Bronchial epithelial cell (primary cell): ENCODE measurements at regions not wholly inside any gene's neighbourhood (a gene's known extent, or its start where the extent isn't known, plus 50 kb on each side); places are given as distances from the start of the nearest gene placed in this dataset.

ENCODE experiments used
- DNase-seq: peaks from one replicate; pipeline ENCODE4 v3.0.0-alpha.2; 2010; ENCODE audit warnings: low read depth
- FAIRE-seq: peaks from 2 replicates; lab custom pipeline; 2011; peaks lifted over from hg19 to GRCh38; lab: Jason Lieb, UNC
- H3K27me3 ChIP-seq: 2 replicates; pipeline ENCODE4 v1.5.1; 2011; ENCODE audit warnings: low read length; ENCODE audit not compliant: control insufficient read depth, insufficient read depth
- H3K36me3 ChIP-seq: 2 replicates; pipeline ENCODE4 v1.5.1; 2011; ENCODE audit warnings: low read length; ENCODE audit not compliant: control insufficient read depth, insufficient read depth
- H3K4me3 ChIP-seq: 2 replicates; pipeline ENCODE4 v1.5.1; 2011; ENCODE audit warnings: mild to moderate bottlenecking, low read depth, low read length, control low read depth
- TF ChIP-seq, protein P1 (sequence below): IDR thresholded peaks from 2 replicates; pipeline ENCODE4 v1.5.1; 2011; ENCODE audit warnings: mild to moderate bottlenecking, moderate library complexity, low read length, control low read depth, inconsistent platforms; ENCODE audit not compliant: insufficient read depth, severe bottlenecking

DNA sequence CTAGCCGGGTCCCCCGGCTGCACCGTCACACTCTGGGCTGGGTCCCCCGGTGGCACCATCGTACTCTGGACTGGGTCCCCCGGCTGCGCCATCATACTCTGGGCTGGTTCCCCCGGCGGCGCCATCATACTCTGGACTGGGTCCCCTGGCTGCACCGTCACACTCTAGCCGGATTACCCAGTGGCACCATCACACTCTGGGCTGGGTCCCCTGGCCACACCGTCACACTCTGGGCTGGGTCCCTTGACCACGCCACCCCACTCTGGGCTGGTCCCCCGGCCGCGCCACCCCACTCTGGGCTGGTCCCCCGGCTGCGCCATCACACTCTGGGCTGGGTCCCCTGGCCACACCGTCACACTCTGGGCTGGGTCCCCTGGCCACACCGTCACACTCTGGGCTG, 653.8 kb upstream of the ID2 start:
- TF ChIP-seq, protein P1, sequence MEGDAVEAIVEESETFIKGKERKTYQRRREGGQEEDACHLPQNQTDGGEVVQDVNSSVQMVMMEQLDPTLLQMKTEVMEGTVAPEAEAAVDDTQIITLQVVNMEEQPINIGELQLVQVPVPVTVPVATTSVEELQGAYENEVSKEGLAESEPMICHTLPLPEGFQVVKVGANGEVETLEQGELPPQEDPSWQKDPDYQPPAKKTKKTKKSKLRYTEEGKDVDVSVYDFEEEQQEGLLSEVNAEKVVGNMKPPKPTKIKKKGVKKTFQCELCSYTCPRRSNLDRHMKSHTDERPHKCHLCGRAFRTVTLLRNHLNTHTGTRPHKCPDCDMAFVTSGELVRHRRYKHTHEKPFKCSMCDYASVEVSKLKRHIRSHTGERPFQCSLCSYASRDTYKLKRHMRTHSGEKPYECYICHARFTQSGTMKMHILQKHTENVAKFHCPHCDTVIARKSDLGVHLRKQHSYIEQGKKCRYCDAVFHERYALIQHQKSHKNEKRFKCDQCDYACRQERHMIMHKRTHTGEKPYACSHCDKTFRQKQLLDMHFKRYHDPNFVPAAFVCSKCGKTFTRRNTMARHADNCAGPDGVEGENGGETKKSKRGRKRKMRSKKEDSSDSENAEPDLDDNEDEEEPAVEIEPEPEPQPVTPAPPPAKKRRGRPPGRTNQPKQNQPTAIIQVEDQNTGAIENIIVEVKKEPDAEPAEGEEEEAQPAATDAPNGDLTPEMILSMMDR = no peak
- Histone ChIP-seq H3K4me3 (no peak overlapping the region), H3K27me3 (no peaks in the 10 kb centered on the region), H3K36me3 (no peaks in the 10 kb centered on the region)
- FAIRE-seq = no peak
- DNase-seq = no peak

GRCh38 chr2:8028436-8028835, 653.4 kb upstream of the ID2 start:
- no peaks in the 10 kb centered on the region for H3K27me3 ChIP-seq
- FAIRE-seq = no peak

DNA sequence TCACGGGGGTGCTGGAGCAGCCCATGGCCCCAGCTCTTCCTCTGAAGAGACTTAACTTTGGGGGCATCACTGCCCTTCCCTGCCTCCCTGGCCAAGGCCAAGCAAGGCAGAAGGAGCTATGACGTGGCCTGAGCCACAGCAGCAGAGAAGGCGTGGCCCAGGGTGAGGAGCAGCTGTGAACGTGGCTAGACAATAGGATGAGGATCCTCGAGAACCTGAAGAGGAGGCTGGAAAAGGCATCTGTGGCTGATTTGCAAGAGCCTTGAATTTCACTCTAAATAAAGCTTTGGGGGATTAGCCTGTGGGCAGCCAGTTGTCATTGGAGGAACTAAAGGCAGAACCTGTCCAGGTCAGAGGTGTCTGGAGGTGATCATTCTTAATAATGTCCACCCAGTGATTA, 652.9 kb upstream of the ID2 start:
- Histone ChIP-seq H3K27me3 (no peaks in the 10 kb centered on the region), H3K4me3 (no peak overlapping the region), H3K36me3 (no peaks in the 10 kb centered on the region)
- TF ChIP-seq, protein P1 = no peak
- DNase-seq (no peak), FAIRE-seq (no peak)

More at GRCh38 chr2:8028436-8028835, 653.4 kb upstream of the ID2 start:
- no peak overlapping the region for H3K4me3 ChIP-seq
- TF ChIP-seq, protein P1 = no peak
- no peaks in the 10 kb centered on the region for H3K36me3 ChIP-seq
- DNase-seq = no peak

DNA sequence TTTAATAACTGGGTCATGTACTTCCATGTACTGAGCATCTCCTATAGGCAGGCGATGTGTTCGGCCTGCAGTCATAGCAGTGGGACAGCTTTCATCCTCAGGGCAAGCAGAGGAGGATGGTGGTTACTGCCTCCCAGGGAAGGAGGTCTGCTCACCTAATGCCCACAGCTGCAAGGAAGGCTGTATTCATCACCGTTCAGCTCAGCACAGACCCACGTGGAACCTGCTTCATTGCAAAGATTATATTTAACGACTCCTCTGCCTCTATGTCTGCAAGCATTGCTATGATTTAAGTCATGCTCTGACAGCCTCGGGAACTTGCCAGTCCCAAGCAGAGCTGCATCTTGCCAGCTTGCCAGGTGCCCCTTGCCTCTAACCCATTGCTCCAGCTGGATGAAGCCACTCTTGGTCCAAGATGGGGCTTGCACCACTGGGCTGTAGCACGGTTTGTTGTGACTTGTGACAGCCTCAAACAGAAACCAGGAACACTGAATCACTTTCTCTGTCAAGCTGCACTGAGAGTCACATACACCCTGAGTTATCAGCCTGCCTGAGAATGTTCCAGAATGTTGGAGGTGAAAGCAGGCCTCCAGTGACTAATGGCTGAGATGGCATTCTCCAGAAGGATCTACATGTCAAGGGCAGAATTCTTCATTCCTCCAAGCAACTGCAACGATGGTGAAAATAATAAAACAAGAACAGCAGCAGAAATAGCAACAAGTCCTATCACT, 651.1 kb upstream of the ID2 start:
- Histone ChIP-seq H3K27me3 (no peaks in the 10 kb centered on the region), H3K36me3 (no peaks in the 10 kb centered on the region), H3K4me3 (no peak overlapping the region)
- FAIRE-seq (no peak), DNase-seq (peak; percentile 12)
- TF ChIP-seq, protein P1 = no peak

GRCh38 chr2:8031370-8031769, 650.5 kb upstream of the ID2 start:
- H3K27me3 ChIP-seq = no peaks in the 10 kb centered on the region
- H3K36me3 ChIP-seq = no peaks in the 10 kb centered on the region
- TF ChIP-seq, protein P1 = no peak
- FAIRE-seq = no peak
- no peak for DNase-seq
- H3K4me3 ChIP-seq = no peak overlapping the region

DNA sequence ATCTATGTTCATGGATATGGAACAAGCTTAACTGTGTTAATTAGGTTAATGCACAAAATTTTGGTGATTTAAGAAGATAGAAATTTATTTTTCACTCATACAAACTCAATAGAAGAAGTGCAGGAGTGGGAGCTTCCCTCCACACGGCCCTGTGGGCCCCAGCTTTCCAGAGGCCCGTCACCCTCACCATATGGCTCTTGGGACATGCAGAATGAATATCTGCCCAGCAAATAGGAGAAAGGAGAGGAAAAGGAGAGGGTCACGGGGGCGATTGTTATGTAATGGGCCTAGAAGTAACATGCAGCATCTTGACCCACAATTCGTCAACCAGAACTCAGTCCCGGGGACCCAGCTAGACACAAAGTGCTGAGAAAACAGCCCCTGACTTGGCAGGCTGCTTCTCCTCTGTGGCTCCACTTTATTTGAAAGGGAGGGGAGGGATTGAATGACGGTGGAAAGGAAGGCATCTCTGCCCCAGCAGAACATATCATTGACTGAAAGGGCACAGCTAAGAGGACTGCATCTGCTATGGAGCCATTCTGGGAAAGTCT, 648.2 kb upstream of the ID2 start:
- H3K4me3 ChIP-seq = no peak overlapping the region
- DNase-seq (no peak), FAIRE-seq (no peak)
- H3K36me3 ChIP-seq = no peaks in the 10 kb centered on the region
- TF ChIP-seq, protein P1 = no peak
- no peaks in the 10 kb centered on the region for H3K27me3 ChIP-seq
